Astrocyte (in vitro differentiated cells and primary cell): ENCODE measurements at regions not wholly inside any gene's neighbourhood (a gene's known extent, or its start where the extent isn't known, plus 50 kb on each side); places are given as distances from the start of the nearest gene placed in this dataset.

Experiments used
- EZH2 ChIP-seq: IDR thresholded peaks from 2 replicates; pipeline ENCODE4 v1.6.1; 2012; ENCODE audit warnings: mild to moderate bottlenecking, low read length, inconsistent platforms; ENCODE audit not compliant: insufficient read depth
- TF ChIP-seq, protein P1 (sequence below): IDR thresholded peaks from 2 replicates; pipeline ENCODE4 v1.5.1; 2011; ENCODE audit warnings: low read depth, mild to moderate bottlenecking, inconsistent platforms, low read length, moderate library complexity; ENCODE audit not compliant: insufficient read depth

GRCh38 chr12:98037401-98038140 lies 477.8 kb upstream of the TMPO start:
- TF ChIP-seq EZH2: no peak
- TF ChIP-seq, protein P1, sequence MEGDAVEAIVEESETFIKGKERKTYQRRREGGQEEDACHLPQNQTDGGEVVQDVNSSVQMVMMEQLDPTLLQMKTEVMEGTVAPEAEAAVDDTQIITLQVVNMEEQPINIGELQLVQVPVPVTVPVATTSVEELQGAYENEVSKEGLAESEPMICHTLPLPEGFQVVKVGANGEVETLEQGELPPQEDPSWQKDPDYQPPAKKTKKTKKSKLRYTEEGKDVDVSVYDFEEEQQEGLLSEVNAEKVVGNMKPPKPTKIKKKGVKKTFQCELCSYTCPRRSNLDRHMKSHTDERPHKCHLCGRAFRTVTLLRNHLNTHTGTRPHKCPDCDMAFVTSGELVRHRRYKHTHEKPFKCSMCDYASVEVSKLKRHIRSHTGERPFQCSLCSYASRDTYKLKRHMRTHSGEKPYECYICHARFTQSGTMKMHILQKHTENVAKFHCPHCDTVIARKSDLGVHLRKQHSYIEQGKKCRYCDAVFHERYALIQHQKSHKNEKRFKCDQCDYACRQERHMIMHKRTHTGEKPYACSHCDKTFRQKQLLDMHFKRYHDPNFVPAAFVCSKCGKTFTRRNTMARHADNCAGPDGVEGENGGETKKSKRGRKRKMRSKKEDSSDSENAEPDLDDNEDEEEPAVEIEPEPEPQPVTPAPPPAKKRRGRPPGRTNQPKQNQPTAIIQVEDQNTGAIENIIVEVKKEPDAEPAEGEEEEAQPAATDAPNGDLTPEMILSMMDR: no peak
